Keratinocyte (primary cell): ENCODE measurements at regions not wholly inside any gene's neighbourhood (a gene's known extent, or its start where the extent isn't known, plus 50 kb on each side); places are given as distances from the start of the nearest gene placed in this dataset.

ENCODE experiments used
- DNase-seq: peaks from one replicate; pipeline ENCODE4 v3.0.0-alpha.2; 2011; ENCODE audit warnings: low read depth, missing footprints, low spot score
- FAIRE-seq: peaks from 2 replicates; lab custom pipeline; 2011; peaks lifted over from hg19 to GRCh38; lab: Jason Lieb, UNC
- H2AFZ ChIP-seq: 2 replicates; pipeline ENCODE4 v1.6.0; 2012; ENCODE audit warnings: low read length, control low read depth, inconsistent platforms; ENCODE audit not compliant: control insufficient read depth
- H3K27ac ChIP-seq: 2 replicates; pipeline ENCODE4 v1.5.1; 2011; ENCODE audit warnings: low read length; ENCODE audit not compliant: control insufficient read depth, insufficient read depth
- H3K27me3 ChIP-seq: 3 replicates; pipeline ENCODE4 v1.6.0; 2011; ENCODE audit warnings: low read length; ENCODE audit not compliant: control insufficient read depth, insufficient read depth; ENCODE audit errors: extremely low read depth
- H3K36me3 ChIP-seq, 2 experiments: 2 replicates in 1 of 2; 3 replicates in 1 of 2; pipeline ENCODE4 v1.5.1; 2011; ENCODE audit warnings: low read length in 2 of 2, mild to moderate bottlenecking in 1 of 2; ENCODE audit not compliant: control insufficient read depth in 2 of 2, insufficient read depth in 2 of 2; ENCODE audit errors: extremely low read depth in 1 of 2
- H3K4me1 ChIP-seq: 3 replicates; pipeline ENCODE4 v1.5.1; 2011; ENCODE audit warnings: low read length; ENCODE audit not compliant: control insufficient read depth, insufficient read depth; ENCODE audit errors: extremely low read depth
- H3K4me2 ChIP-seq: 3 replicates; pipeline ENCODE4 v1.6.0; 2011; ENCODE audit warnings: low read depth, low read length; ENCODE audit not compliant: control insufficient read depth, insufficient read depth; ENCODE audit errors: extremely low read depth
- H3K4me3 ChIP-seq, 3 experiments: fragments of 200-600 bp in 1 of 3; sonication (generic) in 1 of 3; 2 replicates in 2 of 3; 3 replicates in 1 of 3; pipeline ENCODE4 v1.5.1; 2011 to 2016; ENCODE audit warnings: low read length in 3 of 3, mild to moderate bottlenecking in 3 of 3, control low read depth in 2 of 3, inconsistent platforms in 1 of 3, low read depth in 1 of 3, mixed read lengths in 1 of 3, mixed run types in 1 of 3, moderate library complexity in 1 of 3; ENCODE audit not compliant: control insufficient read depth in 2 of 3, insufficient read depth in 2 of 3; ENCODE audit errors: extremely low read depth in 1 of 3
- H3K79me2 ChIP-seq: 2 replicates; pipeline ENCODE4 v1.6.0; 2012; ENCODE audit warnings: low read length; ENCODE audit not compliant: control insufficient read depth, insufficient read depth
- H3K9ac ChIP-seq: 3 replicates; pipeline ENCODE4 v1.6.0; 2011; ENCODE audit warnings: low read length; ENCODE audit not compliant: control insufficient read depth, insufficient read depth; ENCODE audit errors: extremely low read depth
- H3K9me1 ChIP-seq: 3 replicates; pipeline ENCODE4 v1.6.0; 2011; ENCODE audit warnings: low read length; ENCODE audit not compliant: control insufficient read depth, insufficient read depth; ENCODE audit errors: extremely low read depth
- H3K9me3 ChIP-seq: 2 replicates; pipeline ENCODE4 v1.5.1; 2012; ENCODE audit warnings: low read depth, low read length; ENCODE audit not compliant: control insufficient read depth
- H4K20me1 ChIP-seq: 3 replicates; pipeline ENCODE4 v1.6.0; 2011; ENCODE audit warnings: low read length; ENCODE audit not compliant: control insufficient read depth, insufficient read depth; ENCODE audit errors: extremely low read depth
- EZH2 ChIP-seq: IDR thresholded peaks from one replicate; pipeline ENCODE4 v1.6.1; 2012; ENCODE audit warnings: inconsistent platforms, mild to moderate bottlenecking, low read length, moderate library complexity
- dilution Hi-C: fragments of 300-500 bp; cut with MboI; formaldehyde crosslinking; loops from one replicate; pipeline ENCODE4 v1.7.0; 2020; ENCODE audit warnings: low sequenced_read_pairs; ENCODE audit not compliant: extremely low pct_ligation_motif_present
- TF ChIP-seq, protein P1 (sequence below), 3 experiments: IDR thresholded peaks in 1 of 3; conservative IDR thresholded peaks in 1 of 3; optimal IDR thresholded peaks in 1 of 3; 2 replicates in 2 of 3; 3 replicates in 1 of 3; pipeline versions ENCODE3 to v1.5.1; 2011; ENCODE audit warnings: low read length in 3 of 3, mild to moderate bottlenecking in 3 of 3, moderate library complexity in 2 of 3, control low read depth in 1 of 3, inconsistent platforms in 1 of 3; ENCODE audit not compliant: insufficient read depth in 2 of 3; ENCODE audit errors: extremely low read depth in 1 of 3

GRCh38 chr7:26013551-26014083 is 138.4 kb upstream of the NFE2L3 start:
- no peaks in the 10 kb centered on the region for H4K20me1 ChIP-seq
- H3K27ac ChIP-seq = no peak overlapping the region
- no peak overlapping the region for H3K4me2 ChIP-seq
- H3K79me2 ChIP-seq = no peaks in the 10 kb centered on the region
- H3K9me3 ChIP-seq = no peaks in the 10 kb centered on the region
- TF ChIP-seq, protein P1, sequence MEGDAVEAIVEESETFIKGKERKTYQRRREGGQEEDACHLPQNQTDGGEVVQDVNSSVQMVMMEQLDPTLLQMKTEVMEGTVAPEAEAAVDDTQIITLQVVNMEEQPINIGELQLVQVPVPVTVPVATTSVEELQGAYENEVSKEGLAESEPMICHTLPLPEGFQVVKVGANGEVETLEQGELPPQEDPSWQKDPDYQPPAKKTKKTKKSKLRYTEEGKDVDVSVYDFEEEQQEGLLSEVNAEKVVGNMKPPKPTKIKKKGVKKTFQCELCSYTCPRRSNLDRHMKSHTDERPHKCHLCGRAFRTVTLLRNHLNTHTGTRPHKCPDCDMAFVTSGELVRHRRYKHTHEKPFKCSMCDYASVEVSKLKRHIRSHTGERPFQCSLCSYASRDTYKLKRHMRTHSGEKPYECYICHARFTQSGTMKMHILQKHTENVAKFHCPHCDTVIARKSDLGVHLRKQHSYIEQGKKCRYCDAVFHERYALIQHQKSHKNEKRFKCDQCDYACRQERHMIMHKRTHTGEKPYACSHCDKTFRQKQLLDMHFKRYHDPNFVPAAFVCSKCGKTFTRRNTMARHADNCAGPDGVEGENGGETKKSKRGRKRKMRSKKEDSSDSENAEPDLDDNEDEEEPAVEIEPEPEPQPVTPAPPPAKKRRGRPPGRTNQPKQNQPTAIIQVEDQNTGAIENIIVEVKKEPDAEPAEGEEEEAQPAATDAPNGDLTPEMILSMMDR (optimal IDR thresholded peaks at IDR 0.05 in 1 of 3, IDR thresholded peaks at IDR 0.05 in 1 of 3, conservative IDR thresholded peaks at IDR 0.05 in 1 of 3; ENCODE audit: extremely low read depth in 1 of 3, insufficient read depth in 2 of 3, low read length in 3 of 3) = no peak
- no peak for TF ChIP-seq EZH2
- H3K9me1 ChIP-seq = no peaks in the 10 kb centered on the region
- DNase-seq (no peak), FAIRE-seq (no peak)
- H3K4me1 ChIP-seq = no peaks in the 10 kb centered on the region
- H3K9ac ChIP-seq = no peak overlapping the region
- H3K4me3 ChIP-seq = no peak overlapping the region
- no peaks in the 10 kb centered on the region for H3K27me3 ChIP-seq
- dilution Hi-C loops = no loop called here
- no peaks in the 10 kb centered on the region for H3K36me3 ChIP-seq
- H2AFZ ChIP-seq = no peak overlapping the region

- Histone ChIP-seq H3K79me2 (no peaks in the 10 kb centered on the region), H3K27ac (no peak overlapping the region), H3K4me1 (no peaks in the 10 kb centered on the region), H3K9ac (no peak overlapping the region), H2AFZ (no peak overlapping the region), H3K4me3 (no peak overlapping the region), H3K4me2 (no peak overlapping the region), H3K27me3 (no peaks in the 10 kb centered on the region), H3K9me1 (no peaks in the 10 kb centered on the region), H3K9me3 (no peaks in the 10 kb centered on the region), H3K36me3 (no peaks in the 10 kb centered on the region), H4K20me1 (no peaks in the 10 kb centered on the region)
- TF ChIP-seq, protein P1 (optimal IDR thresholded peaks at IDR 0.05 in 1 of 3, IDR thresholded peaks at IDR 0.05 in 1 of 3, conservative IDR thresholded peaks at IDR 0.05 in 1 of 3; ENCODE audit: extremely low read depth in 1 of 3, insufficient read depth in 2 of 3, low read length in 3 of 3) = no peak
- no peak for TF ChIP-seq EZH2
- DNase-seq (no peak), FAIRE-seq (no peak)
- dilution Hi-C loops = no loop called here
These were observed 129.0 kb upstream of the NFE2L3 start for GRCh38 chr7:26022982-26023381.
